ENCODE measurements at regions not wholly inside any gene's neighbourhood (a gene's known extent, or its start where the extent isn't known, plus 50 kb on each side); places are given as distances from the start of the nearest gene placed in this dataset.
"Not testable (repeated sequence)": the region's sequence is repeated elsewhere in the genome, so short reads cannot be mapped to it uniquely, and the experiment has no call there.

GRCh38 chr7:51382243-51382642 is 65.6 kb upstream of the COBL start:
- DNase-seq; H3K27me3 ChIP-seq; H3K4me3 ChIP-seq; intact Hi-C loops (cut with DNase I; ENCODE audit: low total_unique reads); H3K9me3 ChIP-seq; H3K4me1 ChIP-seq; H3K27ac ChIP-seq; H3K36me3 ChIP-seq: not testable (repeated sequence)

GRCh38 chr7:51376420-51377092 is 59.9 kb upstream of the COBL start:
- no peaks in the 10 kb centered on the region for H3K4me1 ChIP-seq
- no peak for TF ChIP-seq CTCF (IDR thresholded peaks at IDR 0.05)
- no peak for DNase-seq
- no peak overlapping the region for H3K27ac ChIP-seq
- H3K36me3 ChIP-seq, result no peaks in the 10 kb centered on the region
- H3K9me3 ChIP-seq, result no peaks in the 10 kb centered on the region
- no peaks in the 10 kb centered on the region for H3K27me3 ChIP-seq
- intact Hi-C loops (cut with DNase I; ENCODE audit: low total_unique reads), result no loop called here
- no peak overlapping the region for H3K4me3 ChIP-seq

- H3K27ac ChIP-seq, result no peak overlapping the region
- H3K4me1 ChIP-seq, result no peaks in the 10 kb centered on the region
- no peak overlapping the region for H3K4me3 ChIP-seq
- H3K27me3 ChIP-seq, result no peaks in the 10 kb centered on the region
- no peak for TF ChIP-seq CTCF (IDR thresholded peaks at IDR 0.05)
- H3K9me3 ChIP-seq, result no peaks in the 10 kb centered on the region
- DNase-seq, result no peak
- no peaks in the 10 kb centered on the region for H3K36me3 ChIP-seq
- intact Hi-C loops (cut with DNase I; ENCODE audit: low total_unique reads), result no loop called here
These were observed 58.3 kb upstream of the COBL start for GRCh38 chr7:51374936-51375335.

- intact Hi-C loops (cut with DNase I; ENCODE audit: low total_unique reads); H3K4me1 ChIP-seq; H3K27me3 ChIP-seq; H3K36me3 ChIP-seq; H3K4me3 ChIP-seq; DNase-seq; H3K9me3 ChIP-seq; H3K27ac ChIP-seq: not testable (repeated sequence)
These were observed 57.0 kb upstream of the COBL start for GRCh38 chr7:51373607-51374006.

- no peak overlapping the region for H3K4me3 ChIP-seq
- no peaks in the 10 kb centered on the region for H3K27me3 ChIP-seq
- H3K9me3 ChIP-seq, result no peaks in the 10 kb centered on the region
- DNase-seq, result no peak
- no peaks in the 10 kb centered on the region for H3K36me3 ChIP-seq
- no peak for TF ChIP-seq CTCF (IDR thresholded peaks at IDR 0.05)
- intact Hi-C loops (cut with DNase I; ENCODE audit: low total_unique reads), result no loop called here
- H3K27ac ChIP-seq, result no peak overlapping the region
- no peaks in the 10 kb centered on the region for H3K4me1 ChIP-seq
These were observed 53.1 kb upstream of the COBL start for GRCh38 chr7:51369746-51370145.

- H3K27ac ChIP-seq; intact Hi-C loops (cut with DNase I; ENCODE audit: low total_unique reads); H3K27me3 ChIP-seq: not testable (repeated sequence)
These were observed 52.6 kb upstream of the COBL start for GRCh38 chr7:51369228-51369627.

GRCh38 chr7:51368334-51368733 is 51.7 kb upstream of the COBL start:
- Histone ChIP-seq H3K4me1 (no peaks in the 10 kb centered on the region), H3K27me3 (no peaks in the 10 kb centered on the region), H3K9me3 (no peaks in the 10 kb centered on the region), H3K4me3 (no peak overlapping the region), H3K27ac (no peak overlapping the region), H3K36me3 (no peaks in the 10 kb centered on the region)
- no peak for DNase-seq
- intact Hi-C loops (cut with DNase I; ENCODE audit: low total_unique reads), result no loop called here
- TF ChIP-seq CTCF (IDR thresholded peaks at IDR 0.05), result no peak

More at GRCh38 chr7:51369228-51369627, 52.6 kb upstream of the COBL start:
- not testable (repeated sequence) for H3K4me3 ChIP-seq, H3K9me3 ChIP-seq, H3K36me3 ChIP-seq, DNase-seq, H3K4me1 ChIP-seq

All from tibial artery (tissue), 4 donors.